OCI-LY7 (cell line): ENCODE measurements at regions not wholly inside any gene's neighbourhood (a gene's known extent, or its start where the extent isn't known, plus 50 kb on each side); places are given as distances from the start of the nearest gene placed in this dataset.

Source experiments
- CTCF ChIP-seq: fragments of 200-600 bp; sonication (generic); conservative IDR thresholded peaks from 2 replicates; pipeline ENCODE4 v1.5.1; 2014; ENCODE audit warnings: mild to moderate bottlenecking, antibody characterized with exemption, low read length, moderate library complexity, mixed read lengths
- EZH2phosphoT487 ChIP-seq: fragments of 200-600 bp; sonication (generic); IDR thresholded peaks from 2 replicates; pipeline ENCODE4 v1.6.1; 2018; ENCODE audit warnings: low read depth, borderline replicate concordance, mild to moderate bottlenecking, mixed run types, antibody characterized with exemption, low read length, moderate library complexity, mixed read lengths

GRCh38 chr11:91495837-91496236, 728.8 kb upstream of the FAT3 start:
- TF ChIP-seq CTCF (no peak), EZH2phosphoT487 (no peak)
